CD4-positive, alpha-beta T cell treated with Interleukin-15 for 1 hour (primary cell): ENCODE measurements at regions not wholly inside any gene's neighbourhood (a gene's known extent, or its start where the extent isn't known, plus 50 kb on each side); places are given as distances from the start of the nearest gene placed in this dataset.
"Not testable (repeated sequence)": the region's sequence is repeated elsewhere in the genome, so short reads cannot be mapped to it uniquely, and the experiment has no call there.

Source experiments
- DNase-seq: peaks from one replicate; pipeline ENCODE4 v3.0.0-alpha.2; 2020

- no peak for DNase-seq
Observed at GRCh38 chr10:38209332-38209731, 115.2 kb downstream of the ZNF37A start.

GRCh38 chr10:38209748-38210147 lies 115.6 kb downstream of the ZNF37A start:
- DNase-seq: not testable (repeated sequence)

GRCh38 chr10:38212460-38212859 lies 118.3 kb downstream of the ZNF37A start:
- DNase-seq: no peak

GRCh38 chr10:38226385-38226784 lies 132.2 kb downstream of the ZNF37A start:
- DNase-seq: no peak

- DNase-seq: no peak
Observed at GRCh38 chr10:38228394-38228793, 134.3 kb downstream of the ZNF37A start.

- not testable (repeated sequence) for DNase-seq
Observed at GRCh38 chr10:38238479-38238878, 144.3 kb downstream of the ZNF37A start.

GRCh38 chr10:38242061-38242649 lies 148.0 kb downstream of the ZNF37A start:
- not testable (repeated sequence) for DNase-seq

GRCh38 chr10:38248113-38248512 lies 154.0 kb downstream of the ZNF37A start:
- DNase-seq: not testable (repeated sequence)

GRCh38 chr10:38252551-38252950 lies 158.4 kb downstream of the ZNF37A start:
- not testable (repeated sequence) for DNase-seq

- DNase-seq: not testable (repeated sequence)
Observed at GRCh38 chr10:38267555-38267954, 173.4 kb downstream of the ZNF37A start.

- DNase-seq: not testable (repeated sequence)
Observed at GRCh38 chr10:38271031-38271430, 176.9 kb downstream of the ZNF37A start.

GRCh38 chr10:38274879-38275278 lies 180.7 kb downstream of the ZNF37A start:
- DNase-seq: not testable (repeated sequence)

GRCh38 chr10:38292560-38292959 lies 198.4 kb downstream of the ZNF37A start:
- not testable (repeated sequence) for DNase-seq

- not testable (repeated sequence) for DNase-seq
Observed at GRCh38 chr10:38310111-38310510, 216.0 kb downstream of the ZNF37A start.

- not testable (repeated sequence) for DNase-seq
Observed at GRCh38 chr10:38315090-38315805, 221.1 kb downstream of the ZNF37A start.

GRCh38 chr10:38321393-38321792 lies 227.3 kb downstream of the ZNF37A start:
- DNase-seq: not testable (repeated sequence)

- DNase-seq: not testable (repeated sequence)
Observed at GRCh38 chr10:38330306-38330705, 236.2 kb downstream of the ZNF37A start.

GRCh38 chr10:38331106-38331505 lies 237.0 kb downstream of the ZNF37A start:
- not testable (repeated sequence) for DNase-seq

- not testable (repeated sequence) for DNase-seq
Observed at GRCh38 chr10:38333699-38334098, 239.6 kb downstream of the ZNF37A start.

- DNase-seq: not testable (repeated sequence)
Observed at GRCh38 chr10:38350645-38351044, 256.5 kb downstream of the ZNF37A start.

- DNase-seq: not testable (repeated sequence)
Observed at GRCh38 chr10:38354410-38354809, 260.3 kb downstream of the ZNF37A start.

GRCh38 chr10:38355911-38356526 lies 261.9 kb downstream of the ZNF37A start:
- DNase-seq: peak; percentile 85

GRCh38 chr10:38356527-38356926 lies 262.4 kb downstream of the ZNF37A start:
- not testable (repeated sequence) for DNase-seq

- not testable (repeated sequence) for DNase-seq
Observed at GRCh38 chr10:38362514-38362913, 268.4 kb downstream of the ZNF37A start.
